HG03571 (cell line): ENCODE measurements at regions not wholly inside any gene's neighbourhood (a gene's known extent, or its start where the extent isn't known, plus 50 kb on each side); places are given as distances from the start of the nearest gene placed in this dataset.

Experiments used
- ATAC-seq: cut with Tn5 transposase; IDR thresholded peaks from one replicate; pipeline ENCODE4 v1.9.1; 2021; ENCODE audit not compliant: unreplicated experiment

GRCh38 chr6:47360388-47360787 lies 50.7 kb upstream of the TNFRSF21 start:
- ATAC-seq: peak; percentile 65

- no peak for ATAC-seq
Observed at GRCh38 chr6:47362857-47363461, 53.3 kb upstream of the TNFRSF21 start.

- ATAC-seq: no peak
Observed at GRCh38 chr6:47363736-47364135, 54.0 kb upstream of the TNFRSF21 start.

DNA sequence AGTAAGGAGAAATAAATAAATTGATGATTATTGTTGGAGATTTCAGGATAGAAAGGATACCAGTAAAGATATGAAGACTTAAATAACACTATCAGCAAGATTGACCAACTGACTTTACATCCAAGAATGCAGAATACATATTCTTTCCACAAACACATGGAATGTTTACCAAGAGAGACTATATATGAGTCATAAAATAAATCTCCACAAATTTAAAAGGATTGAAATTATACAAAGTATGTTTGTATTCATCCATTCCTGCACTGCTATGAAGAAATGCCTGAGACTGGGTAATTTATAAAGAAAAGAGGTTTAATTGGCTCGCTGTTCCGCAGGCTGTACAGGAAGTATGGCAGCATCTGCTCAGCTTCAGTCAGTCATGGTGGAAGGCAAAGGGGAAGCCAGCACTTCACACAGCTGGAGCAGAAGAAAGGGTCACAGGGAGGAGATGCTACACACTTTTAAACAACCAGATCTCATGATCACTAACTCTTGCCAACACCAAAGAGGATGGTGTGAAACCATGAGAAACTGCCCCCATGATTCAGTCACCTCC lies 56.7 kb upstream of the TNFRSF21 start:
- no peak for ATAC-seq

DNA sequence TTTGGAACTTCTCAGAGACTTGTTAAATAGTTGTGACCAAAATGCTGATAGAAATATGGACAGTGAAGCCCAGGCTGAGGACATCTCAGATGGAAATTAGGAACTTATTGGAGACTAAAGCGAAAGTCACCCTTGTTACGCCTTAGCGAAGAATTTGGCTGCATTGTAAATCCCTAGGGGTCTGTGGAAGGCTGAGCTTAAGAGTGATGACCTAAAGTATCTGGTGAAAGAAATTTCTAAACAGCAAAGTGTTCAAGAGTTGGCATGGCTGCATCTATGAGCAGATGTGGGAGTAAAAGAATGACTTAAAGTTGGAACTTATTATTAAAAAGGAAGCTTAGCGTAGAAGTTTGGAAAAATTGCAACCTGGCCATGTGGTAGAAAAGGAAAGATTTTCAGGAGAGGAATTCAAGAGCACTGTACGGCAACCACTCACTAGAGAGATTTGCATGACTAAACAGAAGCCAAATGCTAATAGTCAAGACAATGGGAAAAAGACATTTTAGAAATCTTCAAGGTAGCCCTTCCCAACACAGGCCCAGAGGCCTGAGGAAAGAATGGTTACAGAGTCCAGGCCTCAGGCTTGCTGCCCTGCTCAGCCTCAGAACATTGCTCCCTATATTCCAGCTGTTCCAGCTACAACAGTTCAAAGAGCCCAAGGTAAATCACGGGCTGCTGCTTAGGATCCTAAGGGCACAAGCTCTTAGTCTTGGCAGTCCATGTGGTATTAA lies 61.6 kb upstream of the TNFRSF21 start:
- no peak for ATAC-seq

GRCh38 chr6:47371870-47372255 lies 62.2 kb upstream of the TNFRSF21 start:
- ATAC-seq: no peak

DNA sequence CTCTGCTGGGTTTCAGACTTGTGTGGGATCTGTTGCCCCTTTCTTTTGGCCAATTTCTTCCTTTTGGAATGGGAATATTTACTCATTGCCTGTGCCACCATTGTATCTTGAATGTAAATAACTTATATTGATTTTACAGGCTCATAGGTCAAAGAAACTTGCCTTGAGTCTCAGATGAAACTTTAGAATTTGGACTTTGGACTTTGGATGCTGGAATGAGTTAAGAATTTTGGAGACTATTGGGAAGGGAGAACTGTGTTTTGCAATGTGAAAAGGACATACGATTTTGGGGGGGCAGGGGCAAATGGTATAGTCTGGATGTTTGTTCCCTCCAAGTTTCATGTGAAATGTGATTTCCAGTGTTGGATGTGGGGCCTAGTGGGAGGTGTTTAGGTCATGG lies 62.6 kb upstream of the TNFRSF21 start:
- ATAC-seq: no peak

DNA sequence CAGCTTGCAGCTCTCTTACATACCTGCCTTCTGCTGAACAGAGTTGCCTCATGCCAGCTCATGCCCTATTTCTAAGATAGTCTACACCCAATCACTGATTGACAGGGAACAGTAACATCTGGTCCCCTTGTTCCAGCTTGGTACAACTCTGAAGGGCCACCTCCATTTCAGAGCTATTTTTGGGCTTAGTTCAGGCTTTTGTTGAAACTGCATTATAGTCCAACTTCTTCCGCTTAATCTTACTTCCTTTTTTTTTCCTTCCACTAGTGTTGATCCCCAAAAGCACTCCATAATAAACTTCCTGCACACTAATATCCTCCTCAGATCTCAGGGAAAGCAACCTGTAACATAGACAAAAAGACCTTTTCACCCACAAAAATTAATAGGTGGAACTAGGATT lies 65.7 kb upstream of the TNFRSF21 start:
- ATAC-seq: no peak

DNA sequence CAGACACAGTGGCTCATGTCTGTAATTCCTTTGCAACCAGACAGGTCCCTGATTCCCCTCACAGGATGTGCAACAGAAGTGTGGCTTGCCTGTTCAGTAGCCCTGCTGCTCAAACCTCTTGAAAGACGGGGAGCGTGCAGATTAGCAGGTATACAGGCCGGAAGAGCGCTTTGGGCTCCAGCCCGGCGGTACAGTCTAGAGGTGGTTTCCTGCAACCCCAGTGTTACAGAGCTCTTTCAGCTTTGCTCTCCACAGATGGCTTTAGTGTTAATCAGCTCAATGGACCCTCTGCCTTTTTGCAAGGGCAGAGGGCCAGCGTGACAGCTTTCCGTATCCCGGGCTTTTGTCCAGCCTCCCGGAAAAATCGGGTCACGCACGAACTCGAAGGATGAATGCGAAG lies 67.2 kb upstream of the TNFRSF21 start:
- no peak for ATAC-seq

DNA sequence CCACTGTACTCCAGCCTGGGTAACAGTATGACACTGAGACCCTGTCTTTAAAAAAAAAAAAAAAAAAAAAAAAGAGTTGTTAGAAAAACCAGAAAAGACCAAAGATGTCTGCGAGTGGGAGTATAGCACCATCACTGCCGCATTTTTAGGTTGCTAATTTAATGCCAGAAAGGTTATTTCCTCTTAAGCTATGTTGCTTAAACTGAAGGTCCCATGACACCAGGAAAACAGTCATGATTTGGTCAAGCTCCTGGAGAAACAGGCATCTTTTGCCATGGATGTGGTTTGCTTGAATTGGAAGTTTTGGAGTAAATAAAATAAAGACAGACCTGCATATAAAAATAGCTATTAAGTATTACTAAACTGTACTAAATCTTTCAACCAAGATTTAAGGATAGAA lies 68.3 kb upstream of the TNFRSF21 start:
- ATAC-seq: no peak

DNA sequence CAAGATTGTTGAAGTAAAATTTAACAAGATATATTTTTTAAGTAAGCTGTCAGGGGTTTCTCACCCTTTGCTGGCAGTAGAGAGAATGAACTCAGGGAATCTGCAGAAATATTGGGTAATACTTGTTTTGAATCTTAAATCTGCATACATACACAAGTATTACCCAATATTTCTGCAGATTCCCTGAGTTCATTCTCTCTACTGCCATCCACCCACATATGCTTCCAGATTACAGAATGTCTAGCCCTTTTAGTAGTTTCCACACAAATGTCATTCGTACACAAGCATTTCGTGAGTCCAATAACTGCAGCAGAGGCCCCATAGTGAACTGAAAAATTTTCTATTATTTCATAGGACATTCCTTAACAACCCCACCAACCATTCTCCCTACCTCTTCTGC lies 69.6 kb upstream of the TNFRSF21 start:
- no peak for ATAC-seq

DNA sequence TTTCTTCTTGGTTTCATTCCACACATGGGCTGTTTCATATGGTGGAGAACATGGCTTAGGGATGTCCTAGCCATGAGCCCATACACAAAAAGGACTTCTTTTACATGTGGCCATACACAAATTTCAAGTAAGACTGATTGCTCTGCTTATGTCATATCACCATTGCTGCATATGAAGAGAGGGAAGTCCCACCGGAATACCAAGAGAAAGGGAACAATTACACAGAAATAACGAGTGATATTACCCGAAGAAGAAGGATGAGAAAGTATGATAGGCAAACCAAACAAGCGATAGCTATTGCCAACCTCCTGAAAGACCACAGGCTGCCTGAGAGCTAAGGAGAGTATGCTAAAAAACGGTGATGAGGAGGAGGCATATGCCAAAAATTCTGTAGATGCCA lies 70.5 kb upstream of the TNFRSF21 start:
- no peak for ATAC-seq

- no peak for ATAC-seq
Observed at GRCh38 chr6:47381036-47381435, 71.3 kb upstream of the TNFRSF21 start.

DNA sequence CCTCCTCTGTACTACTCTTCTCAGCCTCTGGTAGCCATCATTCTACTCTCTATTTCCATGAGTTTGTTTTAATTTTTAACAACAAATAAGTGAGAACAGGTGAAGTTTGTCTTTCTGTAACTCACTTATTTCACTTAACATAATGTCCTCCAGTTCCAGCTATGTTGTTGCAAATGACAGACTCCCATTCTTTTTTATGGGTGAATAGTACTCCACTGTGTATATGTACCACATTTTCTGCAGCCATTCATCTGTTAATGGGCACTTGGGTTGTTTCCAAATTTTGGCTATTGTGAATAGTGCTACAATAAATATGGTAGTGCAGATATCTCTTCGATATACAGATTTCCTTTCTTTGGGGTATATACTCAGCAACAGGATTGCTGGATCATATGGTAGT lies 73.7 kb upstream of the TNFRSF21 start:
- ATAC-seq: no peak

GRCh38 chr6:47391675-47392074 lies 82.0 kb upstream of the TNFRSF21 start:
- no peak for ATAC-seq

DNA sequence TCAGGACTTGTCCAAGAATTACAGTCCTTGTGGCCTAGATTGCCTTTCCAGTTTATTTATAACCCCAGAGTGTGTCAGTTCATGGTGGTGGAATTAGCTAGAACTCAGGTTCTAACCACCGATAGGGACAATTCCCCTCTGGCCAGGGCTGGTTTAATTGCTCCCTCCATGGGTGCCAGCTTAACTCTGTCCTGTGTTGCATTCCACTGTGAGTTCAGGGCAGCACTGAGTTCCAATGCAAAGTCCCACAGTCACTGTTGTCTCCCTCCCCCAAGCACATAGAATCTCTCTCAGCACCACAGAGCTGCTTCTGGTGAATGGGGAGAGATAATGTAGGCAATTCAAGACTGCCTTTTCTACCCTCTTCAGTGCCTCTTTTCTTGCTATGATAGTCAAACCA lies 82.5 kb upstream of the TNFRSF21 start:
- ATAC-seq: no peak

- no peak for ATAC-seq
Observed at GRCh38 chr6:47396401-47397069, 81.1 kb upstream of the CD2AP start.

- no peak for ATAC-seq
Observed at GRCh38 chr6:47400581-47400980, 77.0 kb upstream of the CD2AP start.

DNA sequence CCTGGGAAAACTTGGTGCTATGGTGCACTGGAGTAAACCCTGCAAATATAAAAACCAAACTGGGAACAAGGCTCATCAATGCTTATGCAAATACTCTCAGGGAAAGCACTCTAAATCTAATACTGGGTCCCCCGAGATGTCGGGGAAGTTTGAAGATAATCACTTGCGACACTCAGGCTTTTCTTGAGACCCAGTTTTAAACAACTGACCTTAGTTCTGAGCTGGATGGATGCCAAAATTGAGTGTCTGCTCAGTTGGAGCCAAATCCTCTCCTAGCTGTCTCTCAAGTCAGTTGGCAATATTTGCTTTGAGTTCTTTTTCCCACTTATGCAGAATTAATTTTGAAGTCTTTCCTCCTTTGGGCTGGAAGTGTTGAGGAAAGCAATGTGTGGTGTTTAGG lies 75.5 kb upstream of the CD2AP start:
- no peak for ATAC-seq

DNA sequence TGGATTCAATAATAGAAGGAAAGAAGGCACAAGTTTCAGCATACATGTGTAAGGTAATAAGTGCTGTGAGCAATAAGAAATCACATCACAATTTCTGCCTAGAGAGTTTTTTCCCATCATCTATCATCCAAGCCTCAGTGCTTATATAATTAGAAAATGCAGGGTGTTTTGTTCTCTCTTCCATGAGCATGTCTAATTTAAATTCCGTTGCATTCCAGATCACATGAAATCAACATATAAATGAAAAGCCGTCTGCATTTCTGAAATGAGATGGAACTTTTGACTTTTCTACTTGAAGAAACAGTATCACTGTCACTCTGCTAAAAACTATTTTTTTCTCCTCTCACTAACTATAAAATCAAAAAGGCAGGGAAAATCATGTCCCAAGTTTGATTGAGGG lies 74.5 kb upstream of the CD2AP start:
- no peak for ATAC-seq

GRCh38 chr6:47403801-47404200 lies 73.8 kb upstream of the CD2AP start:
- no peak for ATAC-seq

DNA sequence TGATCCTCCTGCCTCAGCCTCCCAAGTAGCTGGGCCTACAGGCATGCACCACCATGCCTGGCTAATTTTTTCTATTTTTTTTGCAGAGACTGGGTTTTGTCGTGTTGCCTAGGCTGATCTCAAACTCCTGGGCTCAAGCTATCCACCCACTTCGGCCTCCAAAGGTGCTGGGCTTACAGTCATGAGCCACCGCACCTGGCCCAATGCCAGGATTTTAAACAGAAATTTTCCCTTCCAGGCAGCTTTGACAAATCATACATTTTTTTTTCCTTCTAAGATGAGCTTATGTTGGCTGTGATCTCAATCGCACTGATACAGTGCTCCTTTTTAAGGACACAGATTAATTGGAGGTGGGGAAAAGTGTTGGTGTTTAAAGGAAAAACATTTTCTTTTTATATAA lies 73.2 kb upstream of the CD2AP start:
- ATAC-seq: no peak
